ENCODE measurements at regions not wholly inside any gene's neighbourhood (a gene's known extent, or its start where the extent isn't known, plus 50 kb on each side); places are given as distances from the start of the nearest gene placed in this dataset.

- Histone ChIP-seq H3K9me3 (ENCODE audit: control insufficient read depth, low read length) (no peaks in the 10 kb centered on the region), H3K36me3 (ENCODE audit: control insufficient read depth, insufficient read depth, low read length) (no peaks in the 10 kb centered on the region), H3K4me1 (ENCODE audit: control insufficient read depth, insufficient read depth, low read length, poor library complexity, severe bottlenecking) (no peaks in the 10 kb centered on the region), H3K4me3 (ENCODE audit: extremely low read depth, insufficient read depth, low read length, poor library complexity, severe bottlenecking) (no peak overlapping the region), H3K27ac (ENCODE audit: low read depth, low read length, severe bottlenecking) (no peak overlapping the region)
- no CpG with 5 or more reads among the region's 2 CpGs for WGBS, 2 experiments (ENCODE audit: insufficient coverage in 2 of 2)
Measured at GRCh38 chr2:18849841-18850578, 260.6 kb upstream of the NT5C1B start.

GRCh38 chr2:18848646-18849045 is 259.3 kb upstream of the NT5C1B start:
- Histone ChIP-seq H3K4me1 (ENCODE audit: control insufficient read depth, insufficient read depth, low read length, poor library complexity, severe bottlenecking) (no peaks in the 10 kb centered on the region), H3K27ac (ENCODE audit: low read depth, low read length, severe bottlenecking) (no peak overlapping the region), H3K4me3 (ENCODE audit: extremely low read depth, insufficient read depth, low read length, poor library complexity, severe bottlenecking) (no peak overlapping the region), H3K36me3 (ENCODE audit: control insufficient read depth, insufficient read depth, low read length) (no peaks in the 10 kb centered on the region), H3K9me3 (ENCODE audit: control insufficient read depth, low read length) (no peaks in the 10 kb centered on the region)

GRCh38 chr2:18845854-18846445 is 256.6 kb upstream of the NT5C1B start:
- H3K4me1 ChIP-seq (ENCODE audit: control insufficient read depth, insufficient read depth, low read length, poor library complexity, severe bottlenecking) = no peaks in the 10 kb centered on the region
- H3K9me3 ChIP-seq (ENCODE audit: control insufficient read depth, low read length) = no peaks in the 10 kb centered on the region
- no peaks in the 10 kb centered on the region for H3K36me3 ChIP-seq (ENCODE audit: control insufficient read depth, insufficient read depth, low read length)
- WGBS, 2 experiments (ENCODE audit: insufficient coverage in 2 of 2) = 100% methylated on average over 1 of the region's 2 CpGs; no CpG with 5 or more reads in 1 of the 2 experiments
- no peak overlapping the region for H3K27ac ChIP-seq (ENCODE audit: low read depth, low read length, severe bottlenecking)
- H3K4me3 ChIP-seq (ENCODE audit: extremely low read depth, insufficient read depth, low read length, poor library complexity, severe bottlenecking) = no peak overlapping the region

- H3K27ac ChIP-seq (ENCODE audit: low read depth, low read length, severe bottlenecking) = no peak overlapping the region
- 92 to 98% methylated on average over 3 to 5 of the region's 5 CpGs for WGBS, 2 experiments (ENCODE audit: insufficient coverage in 2 of 2)
- H3K4me3 ChIP-seq (ENCODE audit: extremely low read depth, insufficient read depth, low read length, poor library complexity, severe bottlenecking) = no peak overlapping the region
- H3K4me1 ChIP-seq (ENCODE audit: control insufficient read depth, insufficient read depth, low read length, poor library complexity, severe bottlenecking) = no peaks in the 10 kb centered on the region
- no peaks in the 10 kb centered on the region for H3K9me3 ChIP-seq (ENCODE audit: control insufficient read depth, low read length)
- H3K36me3 ChIP-seq (ENCODE audit: control insufficient read depth, insufficient read depth, low read length) = no peaks in the 10 kb centered on the region
Measured at GRCh38 chr2:18842836-18843235, 253.5 kb upstream of the NT5C1B start.

- 91 to 97% methylated on average over 3 to 4 of the region's 4 CpGs for WGBS, 2 experiments (ENCODE audit: insufficient coverage in 2 of 2)
- Histone ChIP-seq H3K4me3 (ENCODE audit: extremely low read depth, insufficient read depth, low read length, poor library complexity, severe bottlenecking) (no peak overlapping the region), H3K9me3 (ENCODE audit: control insufficient read depth, low read length) (no peaks in the 10 kb centered on the region), H3K4me1 (ENCODE audit: control insufficient read depth, insufficient read depth, low read length, poor library complexity, severe bottlenecking) (peaks cover 8% of the 10 kb centered on the region), H3K27ac (ENCODE audit: low read depth, low read length, severe bottlenecking) (no peak overlapping the region), H3K36me3 (ENCODE audit: control insufficient read depth, insufficient read depth, low read length) (no peaks in the 10 kb centered on the region)
Measured at GRCh38 chr2:18841248-18842150, 252.1 kb upstream of the NT5C1B start.

GRCh38 chr2:18837240-18837639 is 247.9 kb upstream of the NT5C1B start:
- no peak overlapping the region for H3K4me3 ChIP-seq (ENCODE audit: extremely low read depth, insufficient read depth, low read length, poor library complexity, severe bottlenecking)
- no peak overlapping the region for H3K27ac ChIP-seq (ENCODE audit: low read depth, low read length, severe bottlenecking)
- whole genome bisulfite sequencing, 2 experiments (ENCODE audit: insufficient coverage in 2 of 2) = 40% methylated on average over 1 of the region's 1 CpG; no CpG with 5 or more reads in 1 of the 2 experiments
- H3K4me1 ChIP-seq (ENCODE audit: control insufficient read depth, insufficient read depth, low read length, poor library complexity, severe bottlenecking) = peaks cover 27% of the 10 kb centered on the region
- no peaks in the 10 kb centered on the region for H3K9me3 ChIP-seq (ENCODE audit: control insufficient read depth, low read length)
- no peaks in the 10 kb centered on the region for H3K36me3 ChIP-seq (ENCODE audit: control insufficient read depth, insufficient read depth, low read length)

- WGBS, 2 experiments (ENCODE audit: insufficient coverage in 2 of 2) = 57 to 67% methylated on average over 1 to 2 of the region's 4 CpGs
- peaks cover 34% of the 10 kb centered on the region for H3K4me1 ChIP-seq (ENCODE audit: control insufficient read depth, insufficient read depth, low read length, poor library complexity, severe bottlenecking)
- H3K9me3 ChIP-seq (ENCODE audit: control insufficient read depth, low read length) = no peaks in the 10 kb centered on the region
- H3K4me3 ChIP-seq (ENCODE audit: extremely low read depth, insufficient read depth, low read length, poor library complexity, severe bottlenecking) = no peak overlapping the region
- H3K36me3 ChIP-seq (ENCODE audit: control insufficient read depth, insufficient read depth, low read length) = no peaks in the 10 kb centered on the region
- peak overlapping the region; percentile 23 for H3K27ac ChIP-seq (ENCODE audit: low read depth, low read length, severe bottlenecking)
Measured at GRCh38 chr2:18836436-18836835, 247.1 kb upstream of the NT5C1B start.

GRCh38 chr2:18835787-18836186 is 246.4 kb upstream of the NT5C1B start:
- peak overlapping the region; percentile 23 for H3K27ac ChIP-seq (ENCODE audit: low read depth, low read length, severe bottlenecking)
- H3K4me3 ChIP-seq (ENCODE audit: extremely low read depth, insufficient read depth, low read length, poor library complexity, severe bottlenecking) = no peak overlapping the region
- no peaks in the 10 kb centered on the region for H3K36me3 ChIP-seq (ENCODE audit: control insufficient read depth, insufficient read depth, low read length)
- H3K4me1 ChIP-seq (ENCODE audit: control insufficient read depth, insufficient read depth, low read length, poor library complexity, severe bottlenecking) = peaks cover 40% of the 10 kb centered on the region
- WGBS, 2 experiments (ENCODE audit: insufficient coverage in 2 of 2) = 100% methylated on average over 1 to 2 of the region's 2 CpGs
- H3K9me3 ChIP-seq (ENCODE audit: control insufficient read depth, low read length) = no peaks in the 10 kb centered on the region

- WGBS, 2 experiments (ENCODE audit: insufficient coverage in 2 of 2) = no CpG with 5 or more reads among the region's 1 CpG
- Histone ChIP-seq H3K4me1 (ENCODE audit: control insufficient read depth, insufficient read depth, low read length, poor library complexity, severe bottlenecking) (peaks cover 51% of the 10 kb centered on the region), H3K4me3 (ENCODE audit: extremely low read depth, insufficient read depth, low read length, poor library complexity, severe bottlenecking) (no peak overlapping the region), H3K27ac (ENCODE audit: low read depth, low read length, severe bottlenecking) (no peak overlapping the region), H3K9me3 (ENCODE audit: control insufficient read depth, low read length) (no peaks in the 10 kb centered on the region), H3K36me3 (ENCODE audit: control insufficient read depth, insufficient read depth, low read length) (no peaks in the 10 kb centered on the region)
Measured at GRCh38 chr2:18834341-18834740, 245.0 kb upstream of the NT5C1B start.

GRCh38 chr2:18833941-18834340 is 244.6 kb upstream of the NT5C1B start:
- Histone ChIP-seq H3K36me3 (ENCODE audit: control insufficient read depth, insufficient read depth, low read length) (no peaks in the 10 kb centered on the region), H3K4me3 (ENCODE audit: extremely low read depth, insufficient read depth, low read length, poor library complexity, severe bottlenecking) (no peak overlapping the region), H3K9me3 (ENCODE audit: control insufficient read depth, low read length) (no peaks in the 10 kb centered on the region), H3K4me1 (ENCODE audit: control insufficient read depth, insufficient read depth, low read length, poor library complexity, severe bottlenecking) (peaks cover 55% of the 10 kb centered on the region), H3K27ac (ENCODE audit: low read depth, low read length, severe bottlenecking) (no peak overlapping the region)
- 86 to 93% methylated on average over 2 of the region's 2 CpGs for WGBS, 2 experiments (ENCODE audit: insufficient coverage in 2 of 2)
